Activated effector memory CD4-positive, alpha-beta T cell treated with anti-CD3 and anti-CD28 coated beads, Interleukin-2, amount 50 U/mL, for 16 hours (primary cell): ENCODE measurements at regions not wholly inside any gene's neighbourhood (a gene's known extent, or its start where the extent isn't known, plus 50 kb on each side); places are given as distances from the start of the nearest gene placed in this dataset.

Experiments used
- DNase-seq: peaks from one replicate; pipeline ENCODE4 v3.0.0-alpha.2; 2020

- no peak for DNase-seq
Measured at GRCh38 chr11:128298271-128298670, 289.1 kb downstream of the ETS1 start.

- no peak for DNase-seq
Measured at GRCh38 chr11:128297805-128298204, 289.6 kb downstream of the ETS1 start.

- DNase-seq, result no peak
Measured at GRCh38 chr11:128297091-128297651, 290.2 kb downstream of the ETS1 start.

GRCh38 chr11:128294671-128295050, 292.7 kb downstream of the ETS1 start:
- DNase-seq, result no peak

GRCh38 chr11:128294001-128294670, 293.2 kb downstream of the ETS1 start:
- DNase-seq, result no peak

GRCh38 chr11:128291835-128292234, 295.5 kb downstream of the ETS1 start:
- DNase-seq, result peak; percentile 83

- no peak for DNase-seq
Measured at GRCh38 chr11:128291007-128291406, 296.4 kb downstream of the ETS1 start.

- peak; percentile 87 for DNase-seq
Measured at GRCh38 chr11:128290106-128290840, 297.1 kb downstream of the ETS1 start.

GRCh38 chr11:128289048-128289447, 298.3 kb downstream of the ETS1 start:
- no peak for DNase-seq

- DNase-seq, result no peak
Measured at GRCh38 chr11:128288368-128288767, 299.0 kb downstream of the ETS1 start.

GRCh38 chr11:128285321-128285720, 302.0 kb downstream of the ETS1 start:
- no peak for DNase-seq

- DNase-seq, result no peak
Measured at GRCh38 chr11:128284634-128285033, 302.7 kb downstream of the ETS1 start.

GRCh38 chr11:128283451-128283850, 303.9 kb downstream of the ETS1 start:
- no peak for DNase-seq

GRCh38 chr11:128282053-128282452, 305.3 kb downstream of the ETS1 start:
- no peak for DNase-seq

- no peak for DNase-seq
Measured at GRCh38 chr11:128279866-128280265, 307.5 kb downstream of the ETS1 start.

- DNase-seq, result no peak
Measured at GRCh38 chr11:128273736-128274135, 313.6 kb downstream of the ETS1 start.

- no peak for DNase-seq
Measured at GRCh38 chr11:128271401-128271800, 316.0 kb downstream of the ETS1 start.

- no peak for DNase-seq
Measured at GRCh38 chr11:128269466-128269865, 317.9 kb downstream of the ETS1 start.

- no peak for DNase-seq
Measured at GRCh38 chr11:128266893-128267292, 320.5 kb downstream of the ETS1 start.

- DNase-seq, result no peak
Measured at GRCh38 chr11:128262463-128263345, 324.7 kb downstream of the ETS1 start.

GRCh38 chr11:128261011-128261421, 326.3 kb downstream of the ETS1 start:
- no peak for DNase-seq

GRCh38 chr11:128260398-128260797, 327.0 kb downstream of the ETS1 start:
- DNase-seq, result no peak

- DNase-seq, result no peak
Measured at GRCh38 chr11:128259816-128260215, 327.5 kb downstream of the ETS1 start.
